BE2C (cell line): ENCODE measurements at regions not wholly inside any gene's neighbourhood (a gene's known extent, or its start where the extent isn't known, plus 50 kb on each side); places are given as distances from the start of the nearest gene placed in this dataset.

Experiments
- DNase-seq: peaks from one replicate; pipeline ENCODE4 v3.0.0-alpha.2; 2020
- H3K27me3 ChIP-seq: fragments of 250-450 bp; sonication (Bioruptor Pico); 2 replicates; pipeline ENCODE4 v1.5.1; 2020; ENCODE audit warnings: mild to moderate bottlenecking
- H3K36me3 ChIP-seq: fragments of 250-450 bp; sonication (Bioruptor Pico); 2 replicates; pipeline ENCODE4 v1.5.1; 2020; ENCODE audit warnings: mild to moderate bottlenecking
- H3K4me1 ChIP-seq: fragments of 250-450 bp; sonication (Bioruptor Pico); 2 replicates; pipeline ENCODE4 v1.5.1; 2020
- H3K4me3 ChIP-seq: 2 replicates; pipeline ENCODE4 v1.5.1; 2011; ENCODE audit warnings: low read depth, low read length
- H3K9me3 ChIP-seq: fragments of 250-450 bp; sonication (Bioruptor Pico); 2 replicates; pipeline ENCODE4 v1.5.1; 2020
- CTCF ChIP-seq: IDR thresholded peaks from 2 replicates; pipeline ENCODE4 v1.5.1; 2012; ENCODE audit warnings: mild to moderate bottlenecking, low read depth, low read length

GRCh38 chr2:67706082-67706481, 308.9 kb downstream of the ETAA1 start:
- Histone ChIP-seq H3K4me3 (no peak overlapping the region), H3K36me3 (no peaks in the 10 kb centered on the region), H3K9me3 (no peaks in the 10 kb centered on the region), H3K27me3 (no peaks in the 10 kb centered on the region), H3K4me1 (no peaks in the 10 kb centered on the region)
- DNase-seq: no peak
- TF ChIP-seq CTCF: no peak

GRCh38 chr2:67707896-67708295, 310.8 kb downstream of the ETAA1 start:
- Histone ChIP-seq H3K4me1 (no peaks in the 10 kb centered on the region), H3K4me3 (no peak overlapping the region), H3K9me3 (no peaks in the 10 kb centered on the region), H3K36me3 (no peaks in the 10 kb centered on the region), H3K27me3 (no peaks in the 10 kb centered on the region)
- no peak for DNase-seq
- no peak for TF ChIP-seq CTCF

- H3K4me1 ChIP-seq: no peaks in the 10 kb centered on the region
Measured at GRCh38 chr2:67709835-67710234, 312.7 kb downstream of the ETAA1 start.

GRCh38 chr2:67712484-67712883, 315.4 kb downstream of the ETAA1 start:
- TF ChIP-seq CTCF: no peak
- Histone ChIP-seq H3K4me1 (no peaks in the 10 kb centered on the region), H3K4me3 (no peak overlapping the region), H3K36me3 (no peaks in the 10 kb centered on the region), H3K9me3 (no peaks in the 10 kb centered on the region), H3K27me3 (no peaks in the 10 kb centered on the region)
- DNase-seq: no peak

More at GRCh38 chr2:67709835-67710234, 312.7 kb downstream of the ETAA1 start:
- Histone ChIP-seq H3K27me3 (no peaks in the 10 kb centered on the region), H3K9me3 (no peaks in the 10 kb centered on the region), H3K4me3 (no peak overlapping the region), H3K36me3 (no peaks in the 10 kb centered on the region)
- no peak for DNase-seq
- no peak for TF ChIP-seq CTCF

- Histone ChIP-seq H3K9me3 (no peaks in the 10 kb centered on the region), H3K27me3 (no peaks in the 10 kb centered on the region), H3K36me3 (no peaks in the 10 kb centered on the region), H3K4me1 (no peaks in the 10 kb centered on the region), H3K4me3 (no peak overlapping the region)
- no peak for DNase-seq
- TF ChIP-seq CTCF: no peak
Measured at GRCh38 chr2:67713376-67713775, 316.2 kb downstream of the ETAA1 start.

GRCh38 chr2:67716895-67717396, 319.8 kb downstream of the ETAA1 start:
- TF ChIP-seq CTCF: no peak

More at GRCh38 chr2:67716895-67717396, 319.8 kb downstream of the ETAA1 start:
- DNase-seq: no peak
- H3K4me3 ChIP-seq: no peak overlapping the region
- no peaks in the 10 kb centered on the region for H3K36me3 ChIP-seq
- H3K4me1 ChIP-seq: no peaks in the 10 kb centered on the region
- no peaks in the 10 kb centered on the region for H3K27me3 ChIP-seq
- no peaks in the 10 kb centered on the region for H3K9me3 ChIP-seq
